Thyroid gland (tissue), 4 donors: ENCODE measurements at regions not wholly inside any gene's neighbourhood (a gene's known extent, or its start where the extent isn't known, plus 50 kb on each side); places are given as distances from the start of the nearest gene placed in this dataset.

Source experiments
- DNase-seq, 2 donors: peaks; one replicate each; pipeline ENCODE4 v3.0.0-alpha.2; 2019
- H3K27ac ChIP-seq, 3 donors: fragments of 200-600 bp; sonication (generic); 1 replicate in 2 of 3; 2 replicates in 1 of 3; pipeline ENCODE4 v1.5.1; 2016 to 2019; ENCODE audit warnings: mild to moderate bottlenecking in 1 of 3, moderate library complexity in 1 of 3
- H3K27me3 ChIP-seq: fragments of 200-600 bp; sonication (generic); one replicate; pipeline ENCODE4 v1.5.1; 2019
- H3K36me3 ChIP-seq, 2 donors: fragments of 200-600 bp; sonication (generic); one replicate each; pipeline ENCODE4 v1.5.1; 2016 to 2019
- H3K4me1 ChIP-seq, 2 donors: fragments of 200-600 bp; sonication (generic); one replicate each; pipeline ENCODE4 v1.5.1; 2017 to 2019
- H3K4me3 ChIP-seq, 3 donors: fragments of 200-600 bp; sonication (generic); replicated peaks in 1 of 3; 1 replicate in 2 of 3; 2 replicates in 1 of 3; pipeline ENCODE4 v1.5.1; 2016; ENCODE audit warnings: mild to moderate bottlenecking in 1 of 3
- H3K9me3 ChIP-seq: fragments of 200-600 bp; sonication (generic); one replicate; pipeline ENCODE4 v1.5.1; 2017
- CTCF ChIP-seq, 6 experiments: fragments of 200-600 bp in 3 of 6; fragments of 450-650 bp in 3 of 6; sonication (generic) in 3 of 6; IDR thresholded peaks; one replicate each; pipeline ENCODE4 v1.5.1; 2016 to 2019; ENCODE audit warnings: antibody characterized with exemption in 6 of 6, mild to moderate bottlenecking in 2 of 6, inconsistent platforms in 1 of 6, moderate library complexity in 1 of 6
- POLR2A ChIP-seq, 2 donors: fragments of 450-650 bp; IDR thresholded peaks; one replicate each; pipeline ENCODE4 v1.6.1; 2017; ENCODE audit warnings: antibody characterized with exemption in 2 of 2, mild to moderate bottlenecking in 2 of 2, moderate library complexity in 1 of 2
- WGBS, 2 donors: methylation state at CpG; one replicate each; pipeline ENCODE4 v1.1.5; 2017; 5-methylcytosine and 5-hydroxymethylcytosine counted together
- intact Hi-C: fragments of 100-400 bp; cut with DNase I; formaldehyde crosslinking; loops from one replicate; pipeline ENCODE4 v1.15.1; 2023

GRCh38 chr9:121556580-121556979 is 56.9 kb upstream of the GGTA1 start:
- peaks cover 10 to 29% of the 10 kb centered on the region in 2 donors for H3K4me1 ChIP-seq
- intact Hi-C loops = no loop called here
- no peak overlapping the region for H3K27ac ChIP-seq
- WGBS, 2 donors = 7 to 18% methylated on average over 5 of the region's 5 CpGs
- no peaks in the 10 kb centered on the region for H3K36me3 ChIP-seq
- H3K4me3 ChIP-seq = no peak overlapping the region
- DNase-seq = peak; percentile 72 to 75
- no peaks in the 10 kb centered on the region for H3K27me3 ChIP-seq
- TF ChIP-seq CTCF (IDR thresholded peaks at IDR 0.05) = no peak
- no peak for TF ChIP-seq POLR2A (IDR thresholded peaks at IDR 0.05)
- no peaks in the 10 kb centered on the region for H3K9me3 ChIP-seq

GRCh38 chr9:121557581-121558447 is 58.2 kb upstream of the GGTA1 start:
- whole genome bisulfite sequencing, 2 donors = 50 to 65% methylated on average over 13 to 15 of the region's 15 CpGs
- intact Hi-C loops = no loop called here

GRCh38 chr9:121558473-121558872 is 58.8 kb upstream of the GGTA1 start:
- WGBS, 2 donors = 67% methylated on average over 7 of the region's 7 CpGs
- no peak for DNase-seq
- Histone ChIP-seq H3K4me3 (no peak overlapping the region), H3K9me3 (no peaks in the 10 kb centered on the region), H3K36me3 (no peaks in the 10 kb centered on the region), H3K4me1 (peaks cover 10 to 29% of the 10 kb centered on the region in 2 donors), H3K27ac (peak overlapping the region in 2 of 3 donors; percentile 50 to 53), H3K27me3 (no peaks in the 10 kb centered on the region)
- TF ChIP-seq POLR2A (IDR thresholded peaks at IDR 0.05) = no peak
- TF ChIP-seq CTCF (IDR thresholded peaks at IDR 0.05) = no peak
- intact Hi-C loops = no loop called here

More at GRCh38 chr9:121557581-121558447, 58.2 kb upstream of the GGTA1 start:
- Histone ChIP-seq H3K27ac (peak overlapping the region in 2 of 3 donors; percentile 50 to 58), H3K36me3 (no peaks in the 10 kb centered on the region), H3K9me3 (no peaks in the 10 kb centered on the region), H3K4me1 (peaks cover 10 to 29% of the 10 kb centered on the region in 2 donors), H3K4me3 (no peak overlapping the region), H3K27me3 (no peaks in the 10 kb centered on the region)
- DNase-seq = peak; percentile 22 to 31
- no peak for TF ChIP-seq CTCF (IDR thresholded peaks at IDR 0.05)
- no peak for TF ChIP-seq POLR2A (IDR thresholded peaks at IDR 0.05)

- Histone ChIP-seq H3K4me1 (peaks cover 10 to 29% of the 10 kb centered on the region in 2 donors), H3K27me3 (no peaks in the 10 kb centered on the region), H3K36me3 (no peaks in the 10 kb centered on the region), H3K4me3 (no peak overlapping the region), H3K9me3 (no peaks in the 10 kb centered on the region), H3K27ac (no peak overlapping the region)
- TF ChIP-seq CTCF (IDR thresholded peaks at IDR 0.05) (no peak), POLR2A (IDR thresholded peaks at IDR 0.05) (no peak)
- WGBS, 2 donors = 50 to 71% methylated on average over 7 of the region's 7 CpGs
- intact Hi-C loops = no loop called here
- peak; percentile 38 to 65 for DNase-seq
Measured at GRCh38 chr9:121559183-121559582, 59.5 kb upstream of the GGTA1 start.

GRCh38 chr9:121560921-121561320 is 61.3 kb upstream of the GGTA1 start:
- no peaks in the 10 kb centered on the region for H3K27me3 ChIP-seq
- WGBS, 2 donors = 89 to 97% methylated on average over 5 to 11 of the region's 11 CpGs
- intact Hi-C loops = no loop called here

More at GRCh38 chr9:121560921-121561320, 61.3 kb upstream of the GGTA1 start:
- DNase-seq = no peak
- no peaks in the 10 kb centered on the region for H3K36me3 ChIP-seq
- H3K4me1 ChIP-seq = peaks cover 10 to 29% of the 10 kb centered on the region in 2 donors
- TF ChIP-seq POLR2A (IDR thresholded peaks at IDR 0.05) (no peak), CTCF (IDR thresholded peaks at IDR 0.05) (no peak)
- no peaks in the 10 kb centered on the region for H3K9me3 ChIP-seq
- no peak overlapping the region for H3K27ac ChIP-seq
- no peak overlapping the region for H3K4me3 ChIP-seq
